GM23248 (cell line): ENCODE measurements at regions not wholly inside any gene's neighbourhood (a gene's known extent, or its start where the extent isn't known, plus 50 kb on each side); places are given as distances from the start of the nearest gene placed in this dataset.

Experiments
- DNase-seq: peaks from one replicate; pipeline ENCODE4 v3.0.0-alpha.2; 2015
- H2AFZ ChIP-seq: fragments of 200-600 bp; sonication (generic); 2 replicates; pipeline ENCODE4 v1.6.1; 2016; ENCODE audit warnings: antibody characterized with exemption
- H3F3A ChIP-seq: fragments of 200-600 bp; sonication (generic); 2 replicates; pipeline ENCODE4 v1.6.1; 2016; ENCODE audit warnings: mild to moderate bottlenecking, antibody characterized with exemption, mixed run types; ENCODE audit not compliant: insufficient read depth
- H3K27ac ChIP-seq: fragments of 200-600 bp; sonication (generic); 2 replicates; pipeline ENCODE4 v1.5.1; 2016; ENCODE audit warnings: mild to moderate bottlenecking
- H3K27me3 ChIP-seq: fragments of 200-600 bp; sonication (generic); replicated peaks from 2 replicates; pipeline ENCODE4 v1.6.1; 2016; ENCODE audit warnings: mild to moderate bottlenecking; ENCODE audit not compliant: insufficient read depth
- H3K36me3 ChIP-seq: fragments of 200-600 bp; sonication (generic); 2 replicates; pipeline ENCODE4 v1.6.1; 2016; ENCODE audit warnings: low read depth, mild to moderate bottlenecking
- H3K4me1 ChIP-seq: fragments of 200-600 bp; sonication (generic); 2 replicates; pipeline ENCODE4 v1.6.1; 2016; ENCODE audit warnings: mild to moderate bottlenecking; ENCODE audit not compliant: insufficient read depth
- H3K4me2 ChIP-seq: fragments of 200-600 bp; sonication (generic); one replicate; pipeline ENCODE4 v1.6.1; 2016; ENCODE audit warnings: mild to moderate bottlenecking; ENCODE audit not compliant: unreplicated experiment
- H3K4me3 ChIP-seq: fragments of 200-600 bp; sonication (generic); 2 replicates; pipeline ENCODE4 v1.5.1; 2016; ENCODE audit warnings: mild to moderate bottlenecking
- H3K79me2 ChIP-seq: fragments of 200-600 bp; sonication (generic); 2 replicates; pipeline ENCODE4 v1.6.1; 2016; ENCODE audit warnings: mild to moderate bottlenecking; ENCODE audit not compliant: insufficient read depth
- H3K9ac ChIP-seq: fragments of 200-600 bp; sonication (generic); 2 replicates; pipeline ENCODE4 v1.6.1; 2016; ENCODE audit warnings: mild to moderate bottlenecking
- H3K9me2 ChIP-seq: fragments of 200-600 bp; sonication (generic); 2 replicates; pipeline ENCODE4 v1.6.1; 2016; ENCODE audit warnings: mixed run types, mild to moderate bottlenecking, moderate library complexity; ENCODE audit not compliant: insufficient read depth
- H3K9me3 ChIP-seq: fragments of 200-600 bp; sonication (generic); one replicate; pipeline ENCODE4 v1.6.1; 2017; ENCODE audit warnings: low read depth
- H4K20me1 ChIP-seq: fragments of 200-600 bp; sonication (generic); 2 replicates; pipeline ENCODE4 v1.6.0; 2016; ENCODE audit not compliant: insufficient read depth
- EZH2 ChIP-seq: fragments of 200-600 bp; sonication (generic); IDR thresholded peaks from 2 replicates; pipeline ENCODE4 v1.6.1; 2018; ENCODE audit warnings: antibody characterized with exemption, mild to moderate bottlenecking; ENCODE audit not compliant: insufficient read depth, poor library complexity, severe bottlenecking
- EZH2phosphoT487 ChIP-seq: fragments of 200-600 bp; sonication (generic); IDR thresholded peaks from 2 replicates; pipeline ENCODE4 v1.6.1; 2018; ENCODE audit warnings: antibody characterized with exemption, moderate library complexity, mild to moderate bottlenecking, low read depth; ENCODE audit not compliant: insufficient read depth
- whole genome bisulfite sequencing, 2 experiments: methylation state at CpG; one replicate each; pipeline ENCODE4 v1.1.6; 2015 to 2017; ENCODE audit warnings: low lambda C conversion rate in 2 of 2, low coverage in 1 of 2; ENCODE audit errors: missing lambda C conversion rate in 2 of 2; 5-methylcytosine and 5-hydroxymethylcytosine counted together
- in situ Hi-C: fragments of 300-500 bp; cut with MboI; formaldehyde crosslinking; loops from 2 replicates; pipeline ENCODE4 v1.15.0; 2020

GRCh38 chr17:5864741-5865657 lies 205.2 kb upstream of the WSCD1 start:
- H3K9ac ChIP-seq: no peak overlapping the region
- no peaks in the 10 kb centered on the region for H3K36me3 ChIP-seq
- H3K27ac ChIP-seq: no peak overlapping the region
- no peak overlapping the region for H3K4me3 ChIP-seq
- no peak overlapping the region for H2AFZ ChIP-seq
- no peak for TF ChIP-seq EZH2phosphoT487
- TF ChIP-seq EZH2: no peak
- no peaks in the 10 kb centered on the region for H3K4me1 ChIP-seq
- WGBS, 2 experiments: 27 to 31% methylated on average over 9 of the region's 9 CpGs
- in situ Hi-C loops: no loop called here
- no peaks in the 10 kb centered on the region for H4K20me1 ChIP-seq
- H3F3A ChIP-seq: no peaks in the 10 kb centered on the region
- H3K27me3 ChIP-seq: no peaks in the 10 kb centered on the region
- H3K4me2 ChIP-seq: no peak overlapping the region
- no peaks in the 10 kb centered on the region for H3K9me2 ChIP-seq
- DNase-seq: no peak
- no peaks in the 10 kb centered on the region for H3K9me3 ChIP-seq
- no peaks in the 10 kb centered on the region for H3K79me2 ChIP-seq

GRCh38 chr17:5866978-5867377 lies 203.2 kb upstream of the WSCD1 start:
- TF ChIP-seq EZH2 (no peak), EZH2phosphoT487 (no peak)
- no peaks in the 10 kb centered on the region for H4K20me1 ChIP-seq
- no peaks in the 10 kb centered on the region for H3K4me1 ChIP-seq
- no peaks in the 10 kb centered on the region for H3K27me3 ChIP-seq
- no peak overlapping the region for H2AFZ ChIP-seq
- DNase-seq: no peak
- no peaks in the 10 kb centered on the region for H3K79me2 ChIP-seq
- in situ Hi-C loops: no loop called here
- H3F3A ChIP-seq: no peaks in the 10 kb centered on the region
- no peak overlapping the region for H3K4me3 ChIP-seq
- no peaks in the 10 kb centered on the region for H3K36me3 ChIP-seq
- H3K9me2 ChIP-seq: no peaks in the 10 kb centered on the region
- WGBS, 2 experiments: 7 to 9% methylated on average over 4 of the region's 4 CpGs
- no peak overlapping the region for H3K9ac ChIP-seq
- H3K9me3 ChIP-seq: no peaks in the 10 kb centered on the region
- H3K27ac ChIP-seq: no peak overlapping the region
- H3K4me2 ChIP-seq: no peak overlapping the region

- H3K9ac ChIP-seq: no peak overlapping the region
- H3K4me1 ChIP-seq: no peaks in the 10 kb centered on the region
- H3K36me3 ChIP-seq: no peaks in the 10 kb centered on the region
- no peaks in the 10 kb centered on the region for H3K79me2 ChIP-seq
- in situ Hi-C loops: no loop called here
- 9% methylated on average over 12 of the region's 12 CpGs for WGBS, 2 experiments
- H3F3A ChIP-seq: no peaks in the 10 kb centered on the region
- no peak overlapping the region for H2AFZ ChIP-seq
- no peak for TF ChIP-seq EZH2
- no peaks in the 10 kb centered on the region for H3K9me3 ChIP-seq
- H3K27ac ChIP-seq: no peak overlapping the region
- H4K20me1 ChIP-seq: no peaks in the 10 kb centered on the region
- no peak overlapping the region for H3K4me3 ChIP-seq
- DNase-seq: no peak
- H3K4me2 ChIP-seq: no peak overlapping the region
- H3K9me2 ChIP-seq: no peaks in the 10 kb centered on the region
- H3K27me3 ChIP-seq: no peaks in the 10 kb centered on the region
These were observed 201.0 kb upstream of the WSCD1 start for GRCh38 chr17:5869041-5869745.

GRCh38 chr17:5870231-5870953 lies 199.8 kb upstream of the WSCD1 start:
- Histone ChIP-seq H2AFZ (no peak overlapping the region), H4K20me1 (no peaks in the 10 kb centered on the region), H3K4me3 (no peak overlapping the region), H3K9me2 (no peaks in the 10 kb centered on the region), H3K4me1 (no peaks in the 10 kb centered on the region), H3K9ac (no peak overlapping the region), H3K4me2 (no peak overlapping the region), H3K27me3 (no peaks in the 10 kb centered on the region), H3K36me3 (no peaks in the 10 kb centered on the region), H3K79me2 (no peaks in the 10 kb centered on the region), H3K27ac (no peak overlapping the region), H3K9me3 (no peaks in the 10 kb centered on the region), H3F3A (no peaks in the 10 kb centered on the region)
- TF ChIP-seq EZH2phosphoT487 (no peak), EZH2 (no peak)
- in situ Hi-C loops: no loop called here
- 44 to 45% methylated on average over 6 of the region's 6 CpGs for WGBS, 2 experiments
- no peak for DNase-seq
